GM18517 (cell line): ENCODE measurements at regions not wholly inside any gene's neighbourhood (a gene's known extent, or its start where the extent isn't known, plus 50 kb on each side); places are given as distances from the start of the nearest gene placed in this dataset.

Experiments
- ATAC-seq: cut with Tn5 transposase; IDR thresholded peaks from one replicate; pipeline ENCODE4 v1.9.1; 2021; ENCODE audit warnings: mild to moderate bottlenecking, moderate library complexity; ENCODE audit not compliant: unreplicated experiment

DNA sequence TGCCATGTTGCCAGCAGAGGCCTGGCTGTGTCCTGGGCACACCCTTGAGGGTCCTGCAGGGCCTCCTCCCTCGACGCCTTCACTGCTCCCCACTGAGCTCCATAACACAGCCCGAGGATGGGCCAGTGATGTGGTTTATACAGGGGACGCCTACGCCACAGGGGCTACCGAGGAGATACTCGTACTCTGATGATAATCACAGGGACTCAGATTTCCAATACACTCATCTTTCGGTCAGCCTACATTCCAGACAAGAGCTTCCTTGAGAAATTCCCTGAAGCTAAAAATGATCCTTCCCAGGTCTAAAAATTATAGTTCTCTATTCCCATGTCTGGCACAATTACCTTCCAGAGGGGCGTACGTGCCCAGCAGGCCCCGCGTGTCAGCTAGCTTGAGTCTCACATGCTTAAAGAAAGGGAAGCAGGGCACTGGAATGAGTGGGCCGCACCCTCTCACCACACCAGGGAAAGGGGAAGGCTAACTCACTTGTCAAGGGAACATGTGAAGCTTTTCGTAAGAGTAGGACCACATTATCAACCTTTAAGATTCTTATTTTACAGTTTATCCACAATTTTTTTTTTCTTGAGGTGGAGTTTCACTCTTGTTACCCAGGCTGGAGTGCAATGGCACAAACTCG is 159.5 kb upstream of the NDUFV2 start:
- no peak for ATAC-seq

DNA sequence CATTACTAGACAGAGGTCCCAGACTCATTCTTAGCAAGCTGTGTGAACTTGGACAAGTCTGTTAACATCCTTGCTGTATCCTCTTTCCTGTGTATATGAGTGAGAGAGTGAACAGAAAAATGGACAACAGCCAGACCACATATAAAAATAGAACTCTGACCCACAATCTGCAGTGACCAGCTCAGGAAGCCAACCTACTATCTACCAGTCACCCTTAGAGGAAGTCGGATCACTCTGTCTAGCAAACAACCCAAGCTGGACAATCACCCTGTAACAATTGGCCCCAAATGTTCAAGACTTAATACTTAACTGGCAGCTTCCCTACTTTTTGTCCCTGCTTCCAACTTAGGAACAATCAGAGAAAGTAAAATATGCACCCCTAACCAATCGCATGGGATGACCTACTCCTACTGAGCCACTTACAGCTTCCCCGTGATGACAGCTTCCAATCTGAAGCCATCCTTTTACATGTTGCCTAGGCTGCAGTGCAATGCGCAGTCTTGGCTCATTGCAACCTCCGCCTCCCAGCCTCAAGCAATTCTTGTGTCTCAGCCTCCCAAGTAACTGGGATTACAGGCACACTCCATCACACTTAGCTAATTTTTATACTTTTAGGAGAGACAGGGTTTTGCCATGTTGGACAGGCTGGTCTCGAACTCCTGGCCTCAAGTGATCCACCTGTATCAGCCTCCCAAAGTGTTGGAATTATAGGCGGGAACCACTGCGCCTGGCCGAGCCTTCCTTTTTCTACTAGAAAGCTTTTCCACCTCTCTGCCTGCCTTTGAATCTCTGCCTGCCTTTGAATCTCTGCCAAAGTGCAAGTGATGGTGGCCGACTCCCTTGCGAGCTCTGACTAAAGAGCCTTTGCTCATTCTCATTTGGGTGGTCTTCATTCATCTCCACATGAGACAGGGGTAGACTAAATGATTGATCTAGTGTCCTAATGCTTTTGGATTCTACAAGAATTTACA is 158.3 kb upstream of the NDUFV2 start:
- ATAC-seq: no peak

GRCh38 chr18:8944871-8945245 is 157.6 kb upstream of the NDUFV2 start:
- no peak for ATAC-seq

DNA sequence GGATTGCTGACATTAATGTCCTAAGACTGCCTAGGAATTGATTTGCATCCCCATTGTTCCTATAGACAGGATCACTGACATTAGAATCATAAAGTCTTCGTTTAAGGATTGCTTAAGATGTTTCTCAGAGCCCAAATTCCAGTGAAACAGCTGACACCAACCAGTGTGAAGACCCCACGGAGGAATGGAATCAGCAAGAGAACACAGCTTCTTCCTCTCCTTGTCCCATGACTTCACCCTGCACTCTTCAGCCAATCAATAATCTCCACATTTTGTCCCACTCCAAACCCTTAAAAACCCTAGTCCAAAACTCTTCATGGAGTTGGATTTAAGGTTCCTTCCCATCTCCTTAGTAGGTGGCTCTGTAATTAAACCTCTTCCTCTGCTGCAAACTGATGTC is 157.0 kb upstream of the NDUFV2 start:
- no peak for ATAC-seq

DNA sequence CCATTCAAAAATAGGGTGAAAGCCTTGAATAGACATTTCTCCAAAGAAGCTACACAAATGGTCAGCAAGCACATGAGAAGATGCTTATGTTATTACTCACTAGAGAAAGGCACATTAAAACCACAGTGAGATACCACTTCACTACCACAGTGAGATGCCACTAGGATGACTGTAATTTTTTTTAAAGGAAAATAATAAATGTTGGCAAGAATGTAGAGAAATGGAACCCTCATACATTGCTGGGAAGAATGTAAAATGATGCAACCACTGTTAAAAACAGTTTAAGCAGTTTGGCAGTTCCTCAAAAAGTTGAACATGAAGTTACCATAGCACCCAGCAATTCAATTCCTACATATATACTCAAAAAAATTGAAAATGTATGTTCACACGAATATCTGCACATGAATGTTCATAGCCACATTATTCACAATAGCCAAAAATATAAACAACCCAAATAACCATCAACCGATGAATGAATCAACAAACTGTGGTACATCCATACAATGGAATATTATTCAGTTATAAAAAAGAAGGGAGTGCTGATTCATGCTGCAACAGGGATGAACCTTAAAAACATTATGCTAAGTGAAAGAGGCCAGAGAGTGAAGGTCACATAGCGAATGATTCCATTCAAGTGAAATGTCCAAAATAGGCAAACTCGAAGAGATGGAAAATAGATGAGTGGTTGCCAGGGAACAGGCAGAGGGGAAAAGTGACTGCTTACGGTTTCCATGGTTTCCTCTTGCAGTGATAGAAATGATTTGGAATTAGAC is 156.2 kb upstream of the NDUFV2 start:
- no peak for ATAC-seq

- no peak for ATAC-seq
Observed at GRCh38 chr18:8947566-8947965, 154.9 kb upstream of the NDUFV2 start.

GRCh38 chr18:8948011-8948410 is 154.5 kb upstream of the NDUFV2 start:
- no peak for ATAC-seq

GRCh38 chr18:8948471-8949149 is 153.9 kb upstream of the NDUFV2 start:
- no peak for ATAC-seq

DNA sequence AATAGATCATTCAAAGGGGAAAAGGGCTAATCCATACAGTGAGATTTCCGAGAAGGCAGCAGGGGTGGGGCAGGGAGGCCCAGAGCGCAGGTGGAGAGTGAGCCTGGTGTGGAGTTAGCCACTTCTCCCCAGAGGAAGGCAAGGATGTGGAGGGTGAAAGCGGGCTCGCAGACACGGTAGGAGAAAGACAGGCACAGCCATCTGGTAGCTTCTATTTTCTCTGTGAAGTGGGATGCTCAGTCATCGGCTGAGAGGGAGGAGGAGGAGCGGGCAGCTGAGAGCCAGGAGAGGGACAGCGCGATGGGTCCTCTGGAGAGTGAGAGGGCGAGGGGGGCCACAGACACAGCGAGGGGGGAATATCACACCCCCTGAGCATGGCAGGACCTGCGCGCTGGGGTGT is 153.3 kb upstream of the NDUFV2 start:
- ATAC-seq: no peak

DNA sequence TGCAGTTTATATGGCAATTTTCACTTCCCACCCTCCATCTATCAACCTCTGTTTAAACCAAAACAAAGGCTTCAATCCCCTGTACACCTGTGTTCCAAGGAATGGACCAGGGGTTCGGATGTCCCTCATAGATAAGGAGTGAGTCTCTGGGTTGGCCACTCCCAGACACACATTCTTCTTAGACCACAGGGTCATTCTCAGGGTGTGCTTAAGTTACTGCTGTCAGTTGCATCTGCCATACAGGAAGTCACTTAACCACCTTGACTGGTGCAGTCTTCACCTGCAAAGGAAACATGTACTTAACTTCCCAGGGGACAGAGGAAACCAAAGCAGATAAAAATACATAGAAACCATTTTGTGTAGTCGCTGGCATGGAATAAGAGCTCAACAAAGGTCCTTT is 151.0 kb upstream of the NDUFV2 start:
- ATAC-seq: no peak

- no peak for ATAC-seq
Observed at GRCh38 chr18:8952174-8952573, 150.3 kb upstream of the NDUFV2 start.

- no peak for ATAC-seq
Observed at GRCh38 chr18:8952769-8953760, 149.4 kb upstream of the NDUFV2 start.

- ATAC-seq: no peak
Observed at GRCh38 chr18:8957731-8958130, 144.8 kb upstream of the NDUFV2 start.

GRCh38 chr18:8958660-8959059 is 143.8 kb upstream of the NDUFV2 start:
- no peak for ATAC-seq

DNA sequence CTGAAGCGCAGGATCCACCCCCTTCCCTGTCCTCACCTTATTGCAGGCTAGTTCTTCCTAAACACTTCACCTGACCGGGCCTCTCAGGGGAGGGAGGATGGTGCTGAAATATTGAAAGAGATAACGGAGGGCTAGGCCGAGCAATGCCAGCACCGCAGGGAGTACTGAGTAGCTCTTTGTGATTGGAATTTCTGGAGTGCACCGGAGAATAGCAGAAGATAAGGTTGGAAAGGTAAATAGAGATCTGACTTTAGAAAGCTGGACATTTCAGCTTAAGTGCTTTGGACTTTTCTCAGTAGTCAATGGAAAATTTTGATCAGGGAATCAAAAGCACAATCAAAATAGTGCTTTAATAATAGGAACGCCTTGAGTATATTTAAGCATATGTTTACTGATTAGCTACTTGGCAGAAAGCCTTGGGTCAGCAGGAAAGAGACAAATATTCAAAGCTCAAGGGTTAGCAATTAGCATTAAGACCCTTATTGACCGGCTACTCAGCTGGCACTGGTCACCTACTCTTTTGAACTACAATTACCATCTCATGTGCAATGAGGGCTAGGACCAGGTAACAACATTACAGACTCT is 142.9 kb upstream of the NDUFV2 start:
- ATAC-seq: no peak

- no peak for ATAC-seq
Observed at GRCh38 chr18:8960740-8961657, 141.5 kb upstream of the NDUFV2 start.

DNA sequence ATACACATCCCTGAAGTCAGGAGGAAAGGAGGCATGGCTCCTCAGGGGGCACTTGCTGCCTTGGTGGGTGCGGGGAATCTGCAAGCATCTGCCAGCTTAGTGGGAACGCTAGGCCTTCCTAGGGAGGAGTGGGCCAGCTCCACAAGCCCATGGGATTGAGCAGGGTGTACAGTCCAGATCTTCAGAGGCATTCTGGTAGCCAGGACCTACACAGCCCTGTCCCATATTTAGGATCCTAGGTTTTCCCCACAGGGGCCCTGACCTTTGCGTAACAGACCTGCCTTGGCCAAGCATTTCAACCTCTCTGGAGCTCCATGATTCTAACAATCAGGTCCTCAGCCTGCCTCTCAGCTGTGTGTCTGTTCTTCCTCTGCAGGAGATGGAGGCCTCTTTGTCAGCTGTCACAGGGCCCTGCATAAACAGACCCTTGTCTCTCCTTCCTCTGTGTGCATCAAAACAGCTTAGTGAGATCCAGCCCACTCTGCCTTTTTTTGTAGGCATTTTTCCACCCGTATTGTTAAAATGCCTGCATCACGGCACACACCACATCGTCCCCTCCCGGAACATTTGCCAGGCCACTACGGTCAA is 140.2 kb upstream of the NDUFV2 start:
- no peak for ATAC-seq
